ENCODE measurements at regions not wholly inside any gene's neighbourhood (a gene's known extent, or its start where the extent isn't known, plus 50 kb on each side); places are given as distances from the start of the nearest gene placed in this dataset.
A peak's percentile ranks its signal among the peaks of the same experiment; 100 is the strongest.

- ChIA-PET CTCF (ENCODE audit: partially characterized antibody) (interaction anchor here (0.6 to 4.8 kb wide), 51 partner anchors 8 to 1593 kb away, joined by 3 to 61 read pairs (median 4); no protein-coding TSS in a partner anchor), POLR2A (ENCODE audit: partially characterized antibody) (no interaction called here)
- DNase-seq (ENCODE audit: low read depth in 1 of 2, low spot score in 2 of 2) (peak; percentile 63 to 86), FAIRE-seq (peak; percentile 97)
- Histone ChIP-seq H3K27me3 (replicated peaks in 1 of 4; ENCODE audit: control insufficient read depth in 3 of 4, extremely low read depth in 1 of 4, insufficient read depth in 3 of 4, low read length in 3 of 4) (no peaks in the 10 kb centered on the region), H3K79me2 (ENCODE audit: control insufficient read depth in 1 of 2, insufficient read depth in 2 of 2, low read length in 2 of 2) (no peaks in the 10 kb centered on the region), H2BK12ac (ENCODE audit: low read depth, low read length) (peak overlapping the region; percentile 64; the same call in 1 of the 2 replicates), H2BK120ac (replicated peaks; ENCODE audit: low read depth, low read length) (no peak overlapping the region), H3K4ac (replicated peaks; ENCODE audit: insufficient read length, low read depth, low read length) (no peak overlapping the region), H2BK20ac (ENCODE audit: low read length) (no peak overlapping the region), H3K9me3 (ENCODE audit: insufficient read depth in 2 of 2, low read depth in 1 of 2, low read length in 1 of 2) (no peaks in the 10 kb centered on the region), H3K18ac (ENCODE audit: extremely low read depth, low read length) (peak overlapping the region; percentile 84), H4K5ac (ENCODE audit: insufficient read length, low read depth, low read length) (no peak overlapping the region), H2AFZ (ENCODE audit: low read length) (peak overlapping the region; percentile 98), H4K91ac (replicated peaks; ENCODE audit: insufficient read length, low read length) (no peak overlapping the region), H3K36me3 (ENCODE audit: control insufficient read depth in 2 of 4, insufficient read depth in 4 of 4, low read length in 3 of 4) (no peaks in the 10 kb centered on the region), H2BK5ac (ENCODE audit: low read depth, low read length) (no peak overlapping the region; the same call in 1 of the 2 replicates), H3K56ac (replicated peaks; ENCODE audit: insufficient read length, low read depth, low read length) (no peak overlapping the region), H2BK15ac (ENCODE audit: low read length) (peak overlapping the region; percentile 24; the same call in 1 of the 2 replicates), H4K20me1 (replicated peaks in 1 of 2; ENCODE audit: control insufficient read depth in 1 of 2, insufficient read depth in 2 of 2, low read length in 2 of 2) (no peaks in the 10 kb centered on the region), H4K8ac (ENCODE audit: extremely low read depth, insufficient read depth, low read length) (no peak overlapping the region), H3K4me2 (ENCODE audit: insufficient read depth in 1 of 2, low read depth in 2 of 2, low read length in 2 of 2) (no peak overlapping the region), H3K23ac (ENCODE audit: insufficient read length) (no peak overlapping the region), H3K27ac (ENCODE audit: low read depth, low read length) (no peak overlapping the region), H3K4me3 (ENCODE audit: extremely low read depth in 1 of 4, insufficient read depth in 2 of 4, low read depth in 3 of 4, low read length in 4 of 4) (no peak overlapping the region), H3K9ac (replicated peaks in 1 of 4; ENCODE audit: extremely low read depth in 1 of 4, low read depth in 3 of 4, low read length in 3 of 4) (no peak overlapping the region), H3K79me1 (ENCODE audit: low read depth, low read length) (no peaks in the 10 kb centered on the region), H3K23me2 (ENCODE audit: low read depth, low read length) (no peaks in the 10 kb centered on the region), H3K14ac (ENCODE audit: insufficient read length) (no peak overlapping the region), H3K4me1 (replicated peaks in 1 of 4; ENCODE audit: control insufficient read depth in 3 of 4, insufficient read depth in 4 of 4, low read length in 3 of 4) (no peaks in the 10 kb centered on the region), H2AK5ac (ENCODE audit: low read depth, low read length) (no peak overlapping the region)
- WGBS, 2 experiments (ENCODE audit: extremely low coverage in 1 of 2, insufficient coverage in 1 of 2, insufficient read length in 1 of 2, insufficient replicate concordance in 2 of 2, low coverage in 1 of 2, low lambda C conversion rate in 2 of 2, missing lambda C conversion rate in 1 of 2) = 67% methylated on average over 8 of the region's 8 CpGs; no CpG with 5 or more reads in 1 of the 2 experiments
- TF ChIP-seq MAFK (IDR thresholded peaks at IDR 0.05; ENCODE audit: low read depth, low read length) (no peak), SIX5 (IDR thresholded peaks at IDR 0.05; ENCODE audit: low read depth, low read length) (no peak), USF2 (IDR thresholded peaks at IDR 0.05; ENCODE audit: low read length) (no peak), NRF1 (IDR thresholded peaks at IDR 0.05; ENCODE audit: low read depth, low read length) (no peak), CTBP2 (IDR thresholded peaks at IDR 0.05; ENCODE audit: borderline replicate concordance, insufficient read depth, insufficient read length, low read length) (no peak), MAX (IDR thresholded peaks at IDR 0.05) (peak; percentile 25; the same call in 1 of the 2 replicates), CTCF (IDR thresholded peaks at IDR 0.05; ENCODE audit: control extremely low read depth in 1 of 3, insufficient read depth in 1 of 3, low read depth in 1 of 3, low read length in 3 of 3) (peak; percentile 92 to 97 (median 97)), RAD21 (IDR thresholded peaks at IDR 0.05 in 1 of 2, conservative IDR thresholded peaks at IDR 0.05 in 1 of 2; ENCODE audit: low read depth in 2 of 2, low read length in 2 of 2) (peak; percentile 98 to 99)
These were observed 150.1 kb upstream of the UBASH3B start for GRCh38 chr11:122505304-122506006.

Measured in H1 (cell line).